PC-3 (cell line): ENCODE measurements at regions not wholly inside any gene's neighbourhood (a gene's known extent, or its start where the extent isn't known, plus 50 kb on each side); places are given as distances from the start of the nearest gene placed in this dataset.

Source experiments
- CTCF ChIP-seq: fragments of 300-600 bp; sonication (generic); conservative IDR thresholded peaks from 2 replicates; pipeline ENCODE4 v1.5.1; 2017; ENCODE audit warnings: antibody characterized with exemption, low read depth, mild to moderate bottlenecking, low read length
- EZH2phosphoT487 ChIP-seq: fragments of 300-600 bp; sonication (generic); IDR thresholded peaks from 2 replicates; pipeline ENCODE4 v1.6.1; 2018; ENCODE audit warnings: mild to moderate bottlenecking, antibody characterized with exemption, low read length, borderline replicate concordance

- TF ChIP-seq CTCF (no peak), EZH2phosphoT487 (no peak)
Measured at GRCh38 chr9:102405218-102405867, 589.8 kb upstream of the CYLC2 start.
